SU-DHL-6 (cell line): ENCODE measurements at regions not wholly inside any gene's neighbourhood (a gene's known extent, or its start where the extent isn't known, plus 50 kb on each side); places are given as distances from the start of the nearest gene placed in this dataset.

Source experiments
- H2AFZ ChIP-seq: fragments of 200-600 bp; sonication (generic); 2 replicates; pipeline ENCODE4 v1.6.1; 2014; ENCODE audit warnings: low read depth, mild to moderate bottlenecking, moderate library complexity, mixed read lengths, antibody characterized with exemption, low read length; ENCODE audit not compliant: severe bottlenecking
- H3F3A ChIP-seq: fragments of 200-600 bp; shearing (Covaris generic); 2 replicates; pipeline ENCODE4 v1.6.0; 2016; ENCODE audit warnings: antibody characterized with exemption, mild to moderate bottlenecking; ENCODE audit not compliant: insufficient read depth
- H3K27ac ChIP-seq: fragments of 200-600 bp; sonication (generic); 2 replicates; pipeline ENCODE4 v1.5.1; 2016; ENCODE audit warnings: low read depth, mild to moderate bottlenecking, low read length, moderate library complexity, mixed read lengths
- H3K27me3 ChIP-seq: fragments of 200-600 bp; sonication (generic), shearing (Covaris generic); 2 replicates; pipeline ENCODE4 v1.6.0; 2014; ENCODE audit warnings: mild to moderate bottlenecking, low read length
- H3K36me3 ChIP-seq: fragments of 200-600 bp; sonication (generic); 2 replicates; pipeline ENCODE4 v1.6.1; 2014; ENCODE audit warnings: mild to moderate bottlenecking, low read length, mixed read lengths
- H3K4me2 ChIP-seq: fragments of 300-600, 200-600 bp; shearing (Covaris generic), sonication (generic); 2 replicates; pipeline ENCODE4 v1.6.0; 2014; ENCODE audit warnings: low read length, low read depth, mild to moderate bottlenecking; ENCODE audit not compliant: poor library complexity, severe bottlenecking
- H3K4me3 ChIP-seq: fragments of 200-600 bp; sonication (generic); 2 replicates; pipeline ENCODE4 v1.5.1; 2014; ENCODE audit warnings: antibody characterized with exemption, low read length, mild to moderate bottlenecking, mixed read lengths; ENCODE audit not compliant: insufficient read depth, poor library complexity, severe bottlenecking
- H3K79me2 ChIP-seq: fragments of 200-600 bp; sonication (generic); 2 replicates; pipeline ENCODE4 v1.6.1; 2014; ENCODE audit warnings: mild to moderate bottlenecking, low read length, moderate library complexity; ENCODE audit not compliant: insufficient read depth
- H3K9ac ChIP-seq: fragments of 200-600 bp; sonication (generic); 2 replicates; pipeline ENCODE4 v1.7.0; 2014; ENCODE audit warnings: mild to moderate bottlenecking, low read length
- H3K9me2 ChIP-seq: fragments of 200-600 bp; sonication (generic); replicated peaks from 2 replicates; pipeline ENCODE4 v1.6.1; 2014; ENCODE audit warnings: low read length; ENCODE audit not compliant: insufficient read depth
- H3K9me3 ChIP-seq: fragments of 200-600 bp; sonication (generic); 2 replicates; pipeline ENCODE4 v1.6.1; 2014; ENCODE audit warnings: low read length, mixed read lengths; ENCODE audit not compliant: insufficient read depth
- H4K20me1 ChIP-seq: fragments of 200-600 bp; sonication (generic); 2 replicates; pipeline ENCODE4 v1.6.1; 2014; ENCODE audit warnings: low read depth, mild to moderate bottlenecking, antibody characterized with exemption, low read length, moderate library complexity, mixed read lengths
- CTCF ChIP-seq: fragments of 200-600 bp; sonication (generic); IDR thresholded peaks from one replicate; pipeline ENCODE4 v1.5.1; 2017; ENCODE audit warnings: antibody characterized with exemption, mild to moderate bottlenecking, low read length, moderate library complexity; ENCODE audit not compliant: insufficient read depth, poor library complexity, severe bottlenecking
- EZH2phosphoT487 ChIP-seq: fragments of 200-600 bp; sonication (generic), shearing (Covaris generic); conservative IDR thresholded peaks from 2 replicates; pipeline ENCODE4 v1.6.1; 2018; ENCODE audit warnings: mild to moderate bottlenecking, antibody characterized with exemption, low read length, moderate library complexity, mixed read lengths

GRCh38 chr6:155791891-155792290, 336.3 kb upstream of the NOX3 start:
- Histone ChIP-seq H3F3A (no peaks in the 10 kb centered on the region), H3K4me2 (no peak overlapping the region), H3K4me3 (no peak overlapping the region), H3K9ac (no peak overlapping the region), H3K79me2 (no peaks in the 10 kb centered on the region), H3K36me3 (no peaks in the 10 kb centered on the region), H3K9me2 (no peaks in the 10 kb centered on the region), H4K20me1 (no peaks in the 10 kb centered on the region), H3K9me3 (peaks cover 6% of the 10 kb centered on the region; the same call in 1 of the 2 replicates), H3K27ac (no peak overlapping the region), H2AFZ (no peak overlapping the region), H3K27me3 (no peaks in the 10 kb centered on the region)
- TF ChIP-seq EZH2phosphoT487 (no peak), CTCF (no peak)

GRCh38 chr6:155791186-155791585, 335.5 kb upstream of the NOX3 start:
- no peak overlapping the region for H3K4me3 ChIP-seq
- H3K79me2 ChIP-seq = no peaks in the 10 kb centered on the region
- H3K27ac ChIP-seq = no peak overlapping the region
- H3K9me2 ChIP-seq = no peaks in the 10 kb centered on the region
- no peaks in the 10 kb centered on the region for H3F3A ChIP-seq
- TF ChIP-seq CTCF = no peak
- no peak for TF ChIP-seq EZH2phosphoT487
- no peak overlapping the region for H3K9ac ChIP-seq
- H2AFZ ChIP-seq = no peak overlapping the region
- peaks cover 10% of the 10 kb centered on the region; the same call in 1 of the 2 replicates for H3K9me3 ChIP-seq
- no peak overlapping the region for H3K4me2 ChIP-seq
- H4K20me1 ChIP-seq = no peaks in the 10 kb centered on the region
- H3K36me3 ChIP-seq = no peaks in the 10 kb centered on the region
- no peaks in the 10 kb centered on the region for H3K27me3 ChIP-seq

- Histone ChIP-seq H3K27ac (no peak overlapping the region), H3K4me3 (no peak overlapping the region)
These were observed 331.5 kb upstream of the NOX3 start for GRCh38 chr6:155787168-155787567.

More at GRCh38 chr6:155787168-155787567, 331.5 kb upstream of the NOX3 start:
- no peak for TF ChIP-seq EZH2phosphoT487
- TF ChIP-seq CTCF = no peak
- no peaks in the 10 kb centered on the region for H4K20me1 ChIP-seq
- H3K27me3 ChIP-seq = no peaks in the 10 kb centered on the region
- no peak overlapping the region for H2AFZ ChIP-seq
- H3F3A ChIP-seq = no peaks in the 10 kb centered on the region
- H3K9ac ChIP-seq = no peak overlapping the region
- H3K9me2 ChIP-seq = no peaks in the 10 kb centered on the region
- H3K4me2 ChIP-seq = no peak overlapping the region
- H3K9me3 ChIP-seq = peaks cover 10% of the 10 kb centered on the region; the same call in 1 of the 2 replicates
- H3K36me3 ChIP-seq = no peaks in the 10 kb centered on the region
- H3K79me2 ChIP-seq = no peaks in the 10 kb centered on the region
